ENCODE measurements at regions not wholly inside any gene's neighbourhood (a gene's known extent, or its start where the extent isn't known, plus 50 kb on each side); places are given as distances from the start of the nearest gene placed in this dataset.

- no peaks in the 10 kb centered on the region for H3K9me3 ChIP-seq (ENCODE audit: insufficient read depth, low read length)
- H3K9ac ChIP-seq (ENCODE audit: insufficient read length, low read depth), result no peak overlapping the region
- no peaks in the 10 kb centered on the region for H3K27me3 ChIP-seq (ENCODE audit: insufficient read depth, insufficient read length)
- TF ChIP-seq YY1 (IDR thresholded peaks at IDR 0.05; ENCODE audit: insufficient read depth, insufficient read length) (no peak), ZNF274 (IDR thresholded peaks at IDR 0.05; ENCODE audit: low read depth, low read length) (no peak), SUZ12 (IDR thresholded peaks at IDR 0.05; ENCODE audit: extremely low read depth, insufficient read depth, insufficient read length) (no peak)
- DNase-seq (ENCODE audit: low read depth, low spot score), result no peak
- no peak overlapping the region for H3K4me3 ChIP-seq (ENCODE audit: insufficient read length, low read depth)
- no peaks in the 10 kb centered on the region for H3K4me1 ChIP-seq (ENCODE audit: insufficient read depth, insufficient read length)
- H3K36me3 ChIP-seq (ENCODE audit: insufficient read depth, insufficient read length, low read length), result no peaks in the 10 kb centered on the region
These were observed 187.4 kb downstream of the LPIN1 start for GRCh38 chr2:11933854-11934253.

GRCh38 chr2:11936761-11937160, 190.3 kb downstream of the LPIN1 start:
- Histone ChIP-seq H3K9me3 (ENCODE audit: insufficient read depth, low read length) (no peaks in the 10 kb centered on the region), H3K27me3 (ENCODE audit: insufficient read depth, insufficient read length) (no peaks in the 10 kb centered on the region), H3K9ac (ENCODE audit: insufficient read length, low read depth) (no peak overlapping the region), H3K4me3 (ENCODE audit: insufficient read length, low read depth) (no peak overlapping the region), H3K4me1 (ENCODE audit: insufficient read depth, insufficient read length) (no peaks in the 10 kb centered on the region), H3K36me3 (ENCODE audit: insufficient read depth, insufficient read length, low read length) (no peaks in the 10 kb centered on the region)
- TF ChIP-seq SUZ12 (IDR thresholded peaks at IDR 0.05; ENCODE audit: extremely low read depth, insufficient read depth, insufficient read length) (no peak), ZNF274 (IDR thresholded peaks at IDR 0.05; ENCODE audit: low read depth, low read length) (no peak), YY1 (IDR thresholded peaks at IDR 0.05; ENCODE audit: insufficient read depth, insufficient read length) (no peak)
- DNase-seq (ENCODE audit: low read depth, low spot score), result no peak

DNA sequence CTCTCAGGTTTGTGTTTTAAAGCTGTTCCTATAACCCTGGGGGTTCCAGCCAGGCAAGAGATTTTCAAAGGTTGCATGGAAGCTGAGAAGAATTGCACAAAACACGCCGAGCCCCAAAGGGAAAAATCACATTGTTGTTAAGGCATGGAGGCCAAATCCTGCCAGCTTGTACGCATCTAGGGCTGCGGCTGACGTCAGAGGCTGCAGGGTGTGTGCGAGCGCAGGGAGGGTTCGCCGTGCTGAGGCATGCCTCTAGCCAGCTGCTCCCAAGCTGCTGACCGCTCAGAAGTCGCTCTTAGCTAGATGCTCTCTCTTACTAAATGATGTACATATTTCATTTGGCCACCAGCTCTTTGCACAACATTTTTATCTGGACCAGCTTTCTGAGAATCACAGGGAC, 191.8 kb downstream of the LPIN1 start:
- H3K4me1 ChIP-seq (ENCODE audit: insufficient read depth, insufficient read length), result no peaks in the 10 kb centered on the region
- no peaks in the 10 kb centered on the region for H3K27me3 ChIP-seq (ENCODE audit: insufficient read depth, insufficient read length)
- no peaks in the 10 kb centered on the region for H3K9me3 ChIP-seq (ENCODE audit: insufficient read depth, low read length)
- no peak for DNase-seq (ENCODE audit: low read depth, low spot score)
- no peak overlapping the region for H3K4me3 ChIP-seq (ENCODE audit: insufficient read length, low read depth)
- H3K9ac ChIP-seq (ENCODE audit: insufficient read length, low read depth), result no peak overlapping the region
- no peaks in the 10 kb centered on the region for H3K36me3 ChIP-seq (ENCODE audit: insufficient read depth, insufficient read length, low read length)
- TF ChIP-seq ZNF274 (IDR thresholded peaks at IDR 0.05; ENCODE audit: low read depth, low read length) (no peak), YY1 (IDR thresholded peaks at IDR 0.05; ENCODE audit: insufficient read depth, insufficient read length) (no peak), SUZ12 (IDR thresholded peaks at IDR 0.05; ENCODE audit: extremely low read depth, insufficient read depth, insufficient read length) (no peak)

- no peaks in the 10 kb centered on the region for H3K36me3 ChIP-seq (ENCODE audit: insufficient read depth, insufficient read length, low read length)
- H3K27me3 ChIP-seq (ENCODE audit: insufficient read depth, insufficient read length), result no peaks in the 10 kb centered on the region
- no peak overlapping the region for H3K4me3 ChIP-seq (ENCODE audit: insufficient read length, low read depth)
- H3K4me1 ChIP-seq (ENCODE audit: insufficient read depth, insufficient read length), result no peaks in the 10 kb centered on the region
- TF ChIP-seq ZNF274 (IDR thresholded peaks at IDR 0.05; ENCODE audit: low read depth, low read length) (no peak), YY1 (IDR thresholded peaks at IDR 0.05; ENCODE audit: insufficient read depth, insufficient read length) (no peak), SUZ12 (IDR thresholded peaks at IDR 0.05; ENCODE audit: extremely low read depth, insufficient read depth, insufficient read length) (no peak)
- DNase-seq (ENCODE audit: low read depth, low spot score), result no peak
- H3K9ac ChIP-seq (ENCODE audit: insufficient read length, low read depth), result no peak overlapping the region
- H3K9me3 ChIP-seq (ENCODE audit: insufficient read depth, low read length), result no peaks in the 10 kb centered on the region
These were observed 193.1 kb downstream of the LPIN1 start for GRCh38 chr2:11939523-11939922.

GRCh38 chr2:11940121-11940743, 193.8 kb downstream of the LPIN1 start:
- DNase-seq (ENCODE audit: low read depth, low spot score), result no peak
- H3K9me3 ChIP-seq (ENCODE audit: insufficient read depth, low read length), result no peaks in the 10 kb centered on the region
- no peak for TF ChIP-seq ZNF274 (IDR thresholded peaks at IDR 0.05; ENCODE audit: low read depth, low read length)
- TF ChIP-seq YY1 (IDR thresholded peaks at IDR 0.05; ENCODE audit: insufficient read depth, insufficient read length), result no peak
- no peak for TF ChIP-seq SUZ12 (IDR thresholded peaks at IDR 0.05; ENCODE audit: extremely low read depth, insufficient read depth, insufficient read length)

GRCh38 chr2:11940799-11941198, 194.4 kb downstream of the LPIN1 start:
- H3K27me3 ChIP-seq (ENCODE audit: insufficient read depth, insufficient read length), result no peaks in the 10 kb centered on the region
- H3K9ac ChIP-seq (ENCODE audit: insufficient read length, low read depth), result no peak overlapping the region
- H3K9me3 ChIP-seq (ENCODE audit: insufficient read depth, low read length), result no peaks in the 10 kb centered on the region
- H3K36me3 ChIP-seq (ENCODE audit: insufficient read depth, insufficient read length, low read length), result no peaks in the 10 kb centered on the region
- TF ChIP-seq ZNF274 (IDR thresholded peaks at IDR 0.05; ENCODE audit: low read depth, low read length), result no peak
- TF ChIP-seq SUZ12 (IDR thresholded peaks at IDR 0.05; ENCODE audit: extremely low read depth, insufficient read depth, insufficient read length), result no peak
- no peak for TF ChIP-seq YY1 (IDR thresholded peaks at IDR 0.05; ENCODE audit: insufficient read depth, insufficient read length)
- DNase-seq (ENCODE audit: low read depth, low spot score), result no peak
- no peak overlapping the region for H3K4me3 ChIP-seq (ENCODE audit: insufficient read length, low read depth)
- no peaks in the 10 kb centered on the region for H3K4me1 ChIP-seq (ENCODE audit: insufficient read depth, insufficient read length)

More at GRCh38 chr2:11940121-11940743, 193.8 kb downstream of the LPIN1 start:
- Histone ChIP-seq H3K36me3 (ENCODE audit: insufficient read depth, insufficient read length, low read length) (no peaks in the 10 kb centered on the region), H3K27me3 (ENCODE audit: insufficient read depth, insufficient read length) (no peaks in the 10 kb centered on the region), H3K9ac (ENCODE audit: insufficient read length, low read depth) (no peak overlapping the region), H3K4me1 (ENCODE audit: insufficient read depth, insufficient read length) (no peaks in the 10 kb centered on the region), H3K4me3 (ENCODE audit: insufficient read length, low read depth) (no peak overlapping the region)

DNA sequence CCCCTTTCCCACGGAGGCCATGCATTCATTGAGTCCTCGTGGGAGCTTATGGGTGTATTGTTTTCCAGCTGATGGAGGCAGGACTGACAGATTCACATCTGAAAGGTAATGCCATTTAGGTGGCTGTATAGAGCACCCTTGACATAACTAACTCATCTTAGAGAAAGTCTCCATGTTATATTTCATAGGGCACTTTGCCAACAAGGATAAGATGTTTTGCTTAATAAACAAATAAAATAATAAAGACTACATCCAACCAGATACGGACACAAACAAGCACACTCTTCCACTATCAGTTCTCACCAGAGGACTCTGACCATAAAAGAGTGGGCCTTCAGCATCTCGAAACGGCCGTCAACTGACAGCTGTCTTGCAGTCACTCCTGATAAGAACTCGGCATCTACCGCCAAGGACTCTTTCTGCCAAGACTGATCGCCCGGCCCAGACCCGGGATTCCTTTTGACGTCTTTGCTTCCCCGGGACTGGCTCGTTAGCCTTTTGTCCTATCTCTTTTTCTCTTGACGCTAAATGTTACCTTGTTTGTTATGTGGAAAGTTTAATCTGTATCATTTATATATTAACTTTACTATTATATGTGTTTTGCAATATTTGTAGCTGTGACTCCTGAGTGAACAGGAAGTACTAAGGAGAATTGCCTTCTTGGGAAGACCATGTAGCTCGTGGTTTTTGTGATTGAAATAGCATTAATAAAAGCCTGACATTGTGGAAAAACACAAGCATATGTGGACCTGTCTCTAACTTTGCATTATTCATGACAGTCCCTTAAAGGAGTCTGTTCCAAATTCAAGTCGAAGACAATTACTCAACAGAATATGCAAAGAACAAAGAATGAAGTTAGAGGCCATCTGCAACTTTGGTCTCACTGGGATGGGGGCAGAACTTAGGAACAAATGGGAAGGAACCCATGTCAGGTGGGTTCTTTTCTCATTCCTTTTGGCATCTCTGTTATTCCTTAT, 195.1 kb downstream of the LPIN1 start:
- DNase-seq (ENCODE audit: low read depth, low spot score), result no peak
- TF ChIP-seq ZNF274 (IDR thresholded peaks at IDR 0.05; ENCODE audit: low read depth, low read length) (no peak), SUZ12 (IDR thresholded peaks at IDR 0.05; ENCODE audit: extremely low read depth, insufficient read depth, insufficient read length) (no peak)
- Histone ChIP-seq H3K9me3 (ENCODE audit: insufficient read depth, low read length) (no peaks in the 10 kb centered on the region), H3K4me3 (ENCODE audit: insufficient read length, low read depth) (no peak overlapping the region), H3K27me3 (ENCODE audit: insufficient read depth, insufficient read length) (no peaks in the 10 kb centered on the region), H3K36me3 (ENCODE audit: insufficient read depth, insufficient read length, low read length) (no peaks in the 10 kb centered on the region), H3K9ac (ENCODE audit: insufficient read length, low read depth) (no peak overlapping the region), H3K4me1 (ENCODE audit: insufficient read depth, insufficient read length) (no peaks in the 10 kb centered on the region)
